SK-N-SH (cell line): ENCODE measurements at regions not wholly inside any gene's neighbourhood (a gene's known extent, or its start where the extent isn't known, plus 50 kb on each side); places are given as distances from the start of the nearest gene placed in this dataset.

ENCODE experiments used
- CHD2 ChIP-seq: fragments of 150-350 bp; IDR thresholded peaks from 2 replicates; pipeline ENCODE4 v1.6.1; 2018; ENCODE audit warnings: low read length; ENCODE audit not compliant: partially characterized antibody
- EP300 ChIP-seq, 2 experiments: IDR thresholded peaks; 2 replicates each; pipeline versions ENCODE4 v1.4.0 to v1.6.1; 2012; ENCODE audit warnings: borderline replicate concordance in 1 of 2, low read depth in 1 of 2, low read length in 1 of 2
- EZH2phosphoT487 ChIP-seq: fragments of 200-600 bp; sonication (generic); IDR thresholded peaks from 2 replicates; pipeline ENCODE4 v1.6.1; 2017; ENCODE audit warnings: low read depth, mixed run types, mild to moderate bottlenecking, antibody characterized with exemption, moderate library complexity, borderline replicate concordance
- FOXM1 ChIP-seq: IDR thresholded peaks from 2 replicates; pipeline ENCODE4 v1.4.0; 2012; ENCODE audit warnings: low read depth, mild to moderate bottlenecking
- POLR2AphosphoS5 ChIP-seq: IDR thresholded peaks from 2 replicates; pipeline ENCODE4 v1.6.1; 2012; ENCODE audit warnings: low read depth, low read length
- SIN3A ChIP-seq: IDR thresholded peaks from 2 replicates; pipeline ENCODE4 v1.6.1; 2012; ENCODE audit warnings: low read depth, mild to moderate bottlenecking, low read length, moderate library complexity, borderline replicate concordance
- TCF12 ChIP-seq: IDR thresholded peaks from 2 replicates; pipeline ENCODE4 v1.4.0; 2012
- TF ChIP-seq, protein P1 (sequence below): IDR thresholded peaks from 2 replicates; pipeline ENCODE4 v1.4.0; 2012; ENCODE audit warnings: low read depth, borderline replicate concordance
- TF ChIP-seq, protein P2 (sequence below): fragments of 200-600 bp; sonication (generic); IDR thresholded peaks from 2 replicates; pipeline ENCODE4 v1.6.1; 2017; ENCODE audit warnings: antibody characterized with exemption, mild to moderate bottlenecking, moderate library complexity
- TF ChIP-seq, protein P3 (sequence below): IDR thresholded peaks from 2 replicates; pipeline ENCODE4 v1.4.0; 2012; ENCODE audit warnings: low read depth, borderline replicate concordance
- TF ChIP-seq, protein P4 (sequence below): IDR thresholded peaks from 2 replicates; pipeline ENCODE4 v1.6.1; 2012; ENCODE audit warnings: mild to moderate bottlenecking, low read depth, low read length, moderate library complexity

DNA sequence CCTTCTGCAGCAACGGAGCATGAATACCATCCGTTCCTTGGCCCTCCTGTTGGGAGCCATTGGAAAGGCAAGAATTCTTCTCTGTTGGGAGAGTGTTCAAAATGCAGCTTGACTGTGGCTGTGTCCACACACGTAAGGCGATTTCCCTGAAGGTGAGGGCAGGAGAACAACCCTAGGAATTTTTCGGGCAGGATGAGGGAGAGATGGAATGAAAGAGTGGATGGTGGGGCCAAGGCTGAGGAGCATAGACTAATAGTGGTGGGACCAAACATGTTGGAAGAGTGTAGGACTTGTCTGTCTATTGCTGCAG lies 924.9 kb downstream of the TBC1D22A start:
- no peak for TF ChIP-seq EZH2phosphoT487
- TF ChIP-seq, protein P1, sequence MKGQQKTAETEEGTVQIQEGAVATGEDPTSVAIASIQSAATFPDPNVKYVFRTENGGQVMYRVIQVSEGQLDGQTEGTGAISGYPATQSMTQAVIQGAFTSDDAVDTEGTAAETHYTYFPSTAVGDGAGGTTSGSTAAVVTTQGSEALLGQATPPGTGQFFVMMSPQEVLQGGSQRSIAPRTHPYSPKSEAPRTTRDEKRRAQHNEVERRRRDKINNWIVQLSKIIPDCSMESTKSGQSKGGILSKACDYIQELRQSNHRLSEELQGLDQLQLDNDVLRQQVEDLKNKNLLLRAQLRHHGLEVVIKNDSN, result no peak
- TF ChIP-seq, protein P2, sequence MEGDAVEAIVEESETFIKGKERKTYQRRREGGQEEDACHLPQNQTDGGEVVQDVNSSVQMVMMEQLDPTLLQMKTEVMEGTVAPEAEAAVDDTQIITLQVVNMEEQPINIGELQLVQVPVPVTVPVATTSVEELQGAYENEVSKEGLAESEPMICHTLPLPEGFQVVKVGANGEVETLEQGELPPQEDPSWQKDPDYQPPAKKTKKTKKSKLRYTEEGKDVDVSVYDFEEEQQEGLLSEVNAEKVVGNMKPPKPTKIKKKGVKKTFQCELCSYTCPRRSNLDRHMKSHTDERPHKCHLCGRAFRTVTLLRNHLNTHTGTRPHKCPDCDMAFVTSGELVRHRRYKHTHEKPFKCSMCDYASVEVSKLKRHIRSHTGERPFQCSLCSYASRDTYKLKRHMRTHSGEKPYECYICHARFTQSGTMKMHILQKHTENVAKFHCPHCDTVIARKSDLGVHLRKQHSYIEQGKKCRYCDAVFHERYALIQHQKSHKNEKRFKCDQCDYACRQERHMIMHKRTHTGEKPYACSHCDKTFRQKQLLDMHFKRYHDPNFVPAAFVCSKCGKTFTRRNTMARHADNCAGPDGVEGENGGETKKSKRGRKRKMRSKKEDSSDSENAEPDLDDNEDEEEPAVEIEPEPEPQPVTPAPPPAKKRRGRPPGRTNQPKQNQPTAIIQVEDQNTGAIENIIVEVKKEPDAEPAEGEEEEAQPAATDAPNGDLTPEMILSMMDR, result no peak
- no peak for TF ChIP-seq POLR2AphosphoS5
- no peak for TF ChIP-seq EP300 (IDR thresholded peaks at IDR 0.05; ENCODE audit: borderline replicate concordance in 1 of 2, low read depth in 1 of 2, low read length in 1 of 2)
- TF ChIP-seq CHD2, result no peak
- TF ChIP-seq, protein P3, sequence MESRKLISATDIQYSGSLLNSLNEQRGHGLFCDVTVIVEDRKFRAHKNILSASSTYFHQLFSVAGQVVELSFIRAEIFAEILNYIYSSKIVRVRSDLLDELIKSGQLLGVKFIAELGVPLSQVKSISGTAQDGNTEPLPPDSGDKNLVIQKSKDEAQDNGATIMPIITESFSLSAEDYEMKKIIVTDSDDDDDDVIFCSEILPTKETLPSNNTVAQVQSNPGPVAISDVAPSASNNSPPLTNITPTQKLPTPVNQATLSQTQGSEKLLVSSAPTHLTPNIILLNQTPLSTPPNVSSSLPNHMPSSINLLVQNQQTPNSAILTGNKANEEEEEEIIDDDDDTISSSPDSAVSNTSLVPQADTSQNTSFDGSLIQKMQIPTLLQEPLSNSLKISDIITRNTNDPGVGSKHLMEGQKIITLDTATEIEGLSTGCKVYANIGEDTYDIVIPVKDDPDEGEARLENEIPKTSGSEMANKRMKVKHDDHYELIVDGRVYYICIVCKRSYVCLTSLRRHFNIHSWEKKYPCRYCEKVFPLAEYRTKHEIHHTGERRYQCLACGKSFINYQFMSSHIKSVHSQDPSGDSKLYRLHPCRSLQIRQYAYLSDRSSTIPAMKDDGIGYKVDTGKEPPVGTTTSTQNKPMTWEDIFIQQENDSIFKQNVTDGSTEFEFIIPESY, result no peak
- TF ChIP-seq SIN3A, result no peak
- TF ChIP-seq, protein P4, sequence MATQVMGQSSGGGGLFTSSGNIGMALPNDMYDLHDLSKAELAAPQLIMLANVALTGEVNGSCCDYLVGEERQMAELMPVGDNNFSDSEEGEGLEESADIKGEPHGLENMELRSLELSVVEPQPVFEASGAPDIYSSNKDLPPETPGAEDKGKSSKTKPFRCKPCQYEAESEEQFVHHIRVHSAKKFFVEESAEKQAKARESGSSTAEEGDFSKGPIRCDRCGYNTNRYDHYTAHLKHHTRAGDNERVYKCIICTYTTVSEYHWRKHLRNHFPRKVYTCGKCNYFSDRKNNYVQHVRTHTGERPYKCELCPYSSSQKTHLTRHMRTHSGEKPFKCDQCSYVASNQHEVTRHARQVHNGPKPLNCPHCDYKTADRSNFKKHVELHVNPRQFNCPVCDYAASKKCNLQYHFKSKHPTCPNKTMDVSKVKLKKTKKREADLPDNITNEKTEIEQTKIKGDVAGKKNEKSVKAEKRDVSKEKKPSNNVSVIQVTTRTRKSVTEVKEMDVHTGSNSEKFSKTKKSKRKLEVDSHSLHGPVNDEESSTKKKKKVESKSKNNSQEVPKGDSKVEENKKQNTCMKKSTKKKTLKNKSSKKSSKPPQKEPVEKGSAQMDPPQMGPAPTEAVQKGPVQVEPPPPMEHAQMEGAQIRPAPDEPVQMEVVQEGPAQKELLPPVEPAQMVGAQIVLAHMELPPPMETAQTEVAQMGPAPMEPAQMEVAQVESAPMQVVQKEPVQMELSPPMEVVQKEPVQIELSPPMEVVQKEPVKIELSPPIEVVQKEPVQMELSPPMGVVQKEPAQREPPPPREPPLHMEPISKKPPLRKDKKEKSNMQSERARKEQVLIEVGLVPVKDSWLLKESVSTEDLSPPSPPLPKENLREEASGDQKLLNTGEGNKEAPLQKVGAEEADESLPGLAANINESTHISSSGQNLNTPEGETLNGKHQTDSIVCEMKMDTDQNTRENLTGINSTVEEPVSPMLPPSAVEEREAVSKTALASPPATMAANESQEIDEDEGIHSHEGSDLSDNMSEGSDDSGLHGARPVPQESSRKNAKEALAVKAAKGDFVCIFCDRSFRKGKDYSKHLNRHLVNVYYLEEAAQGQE, result no peak
- TF ChIP-seq FOXM1, result no peak
- no peak for TF ChIP-seq TCF12
